GM19193 (cell line): ENCODE measurements at regions not wholly inside any gene's neighbourhood (a gene's known extent, or its start where the extent isn't known, plus 50 kb on each side); places are given as distances from the start of the nearest gene placed in this dataset.

ENCODE experiments used
- POLR2A ChIP-seq: IDR thresholded peaks from 4 replicates; pipeline ENCODE4 v1.6.1; 2011; ENCODE audit not compliant: insufficient read depth, insufficient read length; ENCODE audit errors: extremely low read depth

DNA sequence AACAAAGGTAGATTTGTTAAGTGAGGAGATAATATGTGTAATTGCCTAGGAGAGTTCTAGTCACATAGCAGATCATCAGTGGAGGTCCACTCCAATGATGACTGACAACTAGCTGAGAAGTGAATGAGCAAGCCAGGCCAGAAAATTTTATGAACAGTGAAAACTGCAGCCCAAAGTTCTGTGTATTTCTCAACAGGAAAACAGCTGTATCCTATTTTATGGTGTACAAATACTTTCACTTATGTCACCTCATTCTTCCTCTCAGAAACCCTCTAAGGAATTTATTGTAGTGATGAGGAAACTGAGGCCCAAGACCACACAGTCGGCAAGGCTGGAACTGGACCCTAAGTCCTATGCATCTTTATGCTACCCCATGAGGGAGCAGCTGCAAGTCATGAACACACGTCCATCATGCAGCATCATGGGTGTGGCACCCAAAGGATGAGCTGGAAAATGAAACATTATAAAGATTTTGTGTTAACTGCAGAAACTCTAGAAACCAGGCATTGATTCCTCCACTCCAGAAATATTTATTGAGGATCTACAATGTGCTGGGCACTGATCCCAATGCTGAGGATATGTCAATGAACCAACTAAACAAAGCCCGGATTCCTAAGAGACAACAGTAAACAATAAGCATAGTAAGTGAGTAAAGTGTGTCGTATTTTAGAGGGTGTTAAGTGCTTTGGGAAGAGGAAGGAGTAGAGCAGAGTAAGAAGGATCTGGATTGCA is 99.5 kb upstream of the DUSP10 start:
- no peak for TF ChIP-seq POLR2A

DNA sequence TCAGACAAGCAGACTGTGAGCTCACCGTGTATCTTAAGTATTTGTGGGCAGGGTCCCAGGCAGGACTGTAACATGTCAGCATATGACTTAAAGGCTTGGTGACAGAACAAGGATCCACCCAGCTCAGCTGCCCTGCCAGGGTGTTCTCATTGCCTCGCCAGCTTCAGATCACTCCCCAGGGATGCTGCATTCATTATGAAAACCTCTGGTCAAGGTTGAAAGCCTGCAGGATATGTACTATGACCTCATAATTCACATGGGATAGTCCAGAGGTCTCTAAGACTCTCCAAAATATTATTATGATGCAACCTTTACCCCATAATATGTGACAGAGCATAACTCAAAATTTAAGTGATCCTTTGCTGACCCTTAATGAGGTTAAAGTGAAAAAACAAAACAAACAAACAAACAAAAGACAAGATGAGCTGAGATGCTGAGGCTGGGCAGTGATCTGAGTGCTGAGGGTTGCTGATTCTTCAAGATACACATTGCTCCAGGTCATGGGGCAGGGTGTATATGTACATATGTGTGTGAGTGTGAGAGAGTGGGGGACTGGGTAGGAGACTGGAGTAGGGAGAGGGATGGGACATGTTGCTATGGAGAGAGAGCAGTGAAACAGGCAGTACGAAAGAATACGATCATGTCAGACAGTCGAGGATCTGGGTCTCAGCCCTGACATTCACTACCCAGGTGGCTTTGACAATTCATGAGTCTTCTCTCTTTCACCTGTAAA is 98.8 kb upstream of the DUSP10 start:
- TF ChIP-seq POLR2A, result no peak

DNA sequence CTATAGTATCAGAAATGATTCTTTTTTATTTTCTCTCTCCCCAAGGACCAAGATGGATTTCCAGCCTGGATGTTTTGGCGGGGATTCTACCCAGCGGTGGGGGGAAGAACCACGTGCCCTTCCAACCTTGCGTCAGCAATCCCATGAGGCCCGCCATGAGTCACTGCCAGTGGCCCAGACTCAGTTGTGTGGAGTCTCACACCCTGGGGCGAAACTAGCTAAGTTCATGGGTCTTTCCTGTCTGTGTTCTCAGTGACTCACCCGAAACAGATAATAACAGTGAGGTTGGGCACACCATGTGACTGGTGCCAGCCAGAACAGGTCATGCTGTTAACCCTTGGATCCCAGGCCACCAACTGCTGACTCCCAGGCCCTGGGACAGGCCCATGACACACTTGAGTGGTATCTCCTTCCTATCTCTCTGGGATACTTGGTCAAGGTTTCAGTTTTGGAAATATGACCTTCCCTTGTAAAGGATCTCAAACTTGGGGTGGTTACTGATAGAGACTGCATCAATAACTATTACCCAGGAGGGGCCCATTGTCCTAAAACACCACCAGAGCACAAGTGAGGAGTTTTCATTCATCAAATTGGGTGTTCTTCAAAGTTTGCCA is 98.0 kb upstream of the DUSP10 start:
- TF ChIP-seq POLR2A, result no peak

DNA sequence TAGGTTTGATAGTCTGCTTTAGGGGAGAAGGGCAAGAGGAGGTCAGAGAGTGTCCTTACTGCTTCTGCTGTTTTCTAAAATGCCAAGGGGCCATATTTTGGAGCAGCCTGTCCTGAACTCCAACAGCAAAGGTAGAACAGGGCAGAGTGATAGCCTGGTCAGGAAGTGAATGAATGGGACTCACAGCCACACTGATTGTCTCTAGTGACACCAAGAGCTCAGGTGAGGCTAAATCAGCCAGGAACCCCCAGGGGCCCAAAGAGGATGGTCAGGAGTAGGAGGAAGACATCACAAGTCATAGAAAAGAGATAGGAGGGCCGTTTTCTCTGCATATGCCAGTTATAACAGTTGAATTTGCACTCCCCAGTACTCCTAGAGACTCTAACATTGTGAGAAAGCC is 97.4 kb upstream of the DUSP10 start:
- no peak for TF ChIP-seq POLR2A

DNA sequence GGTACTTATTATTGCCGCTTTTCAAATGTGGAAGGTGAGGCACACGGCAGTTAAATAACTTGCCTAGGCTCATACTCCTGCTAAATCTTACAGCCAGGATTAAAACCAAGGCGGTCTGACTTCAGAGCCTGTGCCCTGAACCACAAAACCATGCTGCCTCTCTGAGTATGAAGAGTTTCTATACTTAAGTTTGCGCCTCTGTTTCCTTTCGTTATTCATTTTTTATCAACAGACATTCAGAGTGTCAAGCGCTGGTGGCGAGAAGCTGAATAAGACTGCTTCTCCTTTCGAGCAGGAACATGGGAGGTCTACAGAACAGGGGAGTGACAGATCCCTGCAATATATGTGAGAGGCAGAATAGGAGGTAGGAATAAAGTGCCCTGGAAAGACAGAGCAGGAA is 96.0 kb upstream of the DUSP10 start:
- TF ChIP-seq POLR2A, result no peak

DNA sequence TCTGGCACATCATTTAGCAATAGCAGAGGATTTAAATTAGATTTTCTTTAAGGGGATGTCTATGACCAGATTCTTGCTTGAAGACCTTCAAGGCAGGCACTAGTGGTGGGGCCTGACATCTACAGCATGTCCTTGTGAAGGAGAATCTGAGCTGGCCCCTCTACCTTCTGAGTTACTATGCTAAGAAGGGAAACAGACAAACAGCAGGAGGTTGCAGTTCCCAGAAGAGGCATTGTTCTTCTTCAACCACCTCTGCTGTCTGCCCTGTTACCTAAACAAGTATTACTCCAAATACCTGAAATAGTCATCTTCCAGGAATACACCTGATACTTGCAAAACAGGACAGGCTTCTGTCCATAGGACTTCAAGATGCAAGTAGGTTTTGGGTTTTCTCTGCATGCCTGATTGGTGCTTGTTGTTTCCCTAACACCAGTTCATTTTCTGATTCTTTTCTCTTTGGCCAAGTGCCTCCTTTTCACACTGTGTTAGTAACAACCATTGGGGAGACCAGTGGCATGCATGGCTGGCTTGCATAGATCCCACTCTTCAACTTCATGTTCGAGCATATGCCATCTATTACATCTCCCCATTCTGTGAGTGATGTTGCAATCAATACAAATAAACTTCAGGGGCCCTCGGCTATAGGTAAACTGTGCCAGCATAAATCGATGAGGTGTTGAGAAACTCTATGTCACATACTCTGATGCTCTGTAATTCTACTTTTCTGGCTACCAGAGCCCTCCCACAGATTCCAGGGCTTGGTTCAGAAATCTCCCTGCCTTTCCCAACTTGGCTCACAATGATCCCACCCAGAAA is 93.0 kb upstream of the DUSP10 start:
- no peak for TF ChIP-seq POLR2A

DNA sequence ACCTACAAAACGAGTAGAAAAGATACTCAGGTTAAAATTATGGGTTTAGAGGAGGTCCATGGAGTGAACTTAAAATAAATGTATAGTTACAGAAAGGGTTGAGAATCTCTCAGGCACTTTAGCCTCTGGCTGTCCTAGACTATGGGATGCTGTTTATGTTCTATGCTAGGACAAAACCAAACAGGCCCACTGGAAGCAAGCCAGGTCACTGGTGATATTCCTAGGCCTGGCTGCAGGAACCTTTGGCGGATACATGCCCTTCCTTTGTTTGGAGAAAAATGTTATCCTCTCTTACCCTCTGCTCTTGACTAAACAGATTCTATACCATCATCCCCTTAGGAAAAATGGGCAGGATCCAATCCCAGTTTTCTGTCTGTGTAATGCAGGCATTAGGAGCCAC is 90.7 kb upstream of the DUSP10 start:
- no peak for TF ChIP-seq POLR2A

DNA sequence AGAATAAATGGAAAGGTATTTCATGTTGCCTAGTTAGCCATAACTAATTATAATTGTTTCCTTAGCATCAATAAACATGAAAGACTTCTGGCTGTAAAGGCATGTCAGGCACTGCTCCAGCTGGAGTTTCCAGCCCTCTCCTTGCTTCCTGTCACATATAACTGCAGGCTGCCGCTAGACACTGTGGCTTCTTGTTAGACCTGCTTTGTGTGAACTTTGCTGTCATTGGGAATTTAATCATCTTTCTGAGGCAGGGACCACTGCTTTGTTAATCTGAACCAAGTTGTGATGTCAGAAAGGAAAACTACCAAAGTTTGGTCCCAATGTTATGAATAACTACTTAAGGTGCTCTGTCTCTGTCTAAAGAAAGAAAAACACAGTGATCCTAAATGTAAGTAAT is 90.3 kb upstream of the DUSP10 start:
- no peak for TF ChIP-seq POLR2A

DNA sequence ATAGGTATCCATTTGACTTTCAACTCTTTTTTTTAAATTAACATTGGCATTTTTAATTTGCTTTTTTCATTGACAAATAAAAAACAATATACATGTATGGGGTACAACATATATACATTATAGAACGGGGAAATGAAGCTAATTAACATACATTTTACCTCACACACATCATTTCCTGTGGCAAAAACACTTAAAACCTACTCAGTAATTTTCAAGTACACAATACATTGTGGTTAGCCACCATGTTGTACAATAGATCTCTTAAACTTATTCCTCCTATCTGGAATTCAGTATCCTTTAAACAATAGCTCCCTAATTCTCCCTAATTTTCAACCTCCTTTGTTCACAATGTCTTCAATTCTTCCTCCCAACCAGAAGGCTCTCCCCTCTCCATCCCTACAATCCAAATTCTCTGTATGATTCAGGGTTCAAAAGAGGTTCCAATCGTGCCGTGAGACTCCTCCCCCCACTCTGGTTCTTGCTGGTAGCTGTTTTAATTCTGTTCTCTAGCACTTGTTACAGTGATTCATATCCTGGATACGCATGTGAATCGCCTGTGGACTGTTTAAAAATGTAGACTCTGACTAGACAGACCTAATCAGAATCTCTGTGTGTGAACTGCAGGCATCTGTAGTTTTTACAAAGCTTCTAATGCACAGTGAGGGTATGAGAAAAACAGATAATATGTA is 87.6 kb upstream of the DUSP10 start:
- TF ChIP-seq POLR2A, result no peak

DNA sequence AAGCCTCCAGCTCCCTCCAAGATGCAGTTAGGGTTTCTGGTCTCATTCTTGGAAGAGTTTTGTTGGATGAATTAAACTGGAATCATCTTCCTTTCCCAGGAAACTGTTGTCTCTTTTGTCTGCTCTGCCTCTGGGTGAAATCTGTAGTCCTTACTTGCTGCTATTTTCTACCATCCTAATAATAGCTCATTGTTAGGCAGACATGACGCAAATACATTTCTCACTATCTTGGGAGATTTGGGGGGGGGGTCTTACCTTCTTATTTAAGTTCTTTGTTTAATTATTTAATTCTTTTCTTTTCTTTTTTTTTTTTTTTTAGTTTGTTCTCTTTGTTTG is 85.4 kb upstream of the DUSP10 start:
- TF ChIP-seq POLR2A, result no peak

DNA sequence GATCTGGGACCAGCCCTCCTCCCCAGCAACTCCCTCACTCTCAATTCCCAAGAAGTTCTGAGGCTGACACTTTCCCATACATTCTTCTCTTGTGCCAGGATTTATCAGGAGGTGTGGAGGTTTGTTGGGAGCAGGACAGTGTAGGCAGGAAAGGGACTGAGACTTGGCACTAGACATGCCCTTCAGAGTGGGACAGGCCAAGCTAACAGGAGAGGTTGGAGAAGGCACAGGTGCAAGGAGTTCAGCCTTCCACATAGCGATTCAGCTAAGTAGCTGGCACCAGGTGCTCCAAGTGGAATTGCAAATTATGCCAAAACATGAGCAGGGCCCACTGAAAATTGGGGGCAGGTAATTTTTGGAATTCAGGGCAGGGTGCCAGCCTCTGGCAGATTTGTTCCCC is 83.0 kb upstream of the DUSP10 start:
- TF ChIP-seq POLR2A, result no peak

DNA sequence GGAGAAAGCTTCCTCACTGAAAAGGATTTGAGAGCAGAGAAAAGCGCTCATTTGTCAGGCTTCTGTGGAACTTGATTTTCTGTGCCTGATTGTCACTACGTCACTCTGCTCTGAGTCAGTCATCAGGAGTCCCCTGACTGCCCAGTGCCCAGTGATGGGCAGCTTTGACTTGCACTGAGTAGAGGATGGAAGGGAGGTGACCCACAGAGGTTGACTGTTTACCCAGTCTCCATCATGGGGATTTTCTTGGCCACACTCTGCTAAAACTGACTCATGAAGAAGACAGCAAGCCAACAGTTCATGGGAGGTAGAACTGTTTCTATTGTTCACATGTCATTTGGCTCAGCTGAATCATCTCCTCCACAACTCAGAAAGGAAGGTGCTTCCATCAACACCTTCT is 82.1 kb upstream of the DUSP10 start:
- no peak for TF ChIP-seq POLR2A

DNA sequence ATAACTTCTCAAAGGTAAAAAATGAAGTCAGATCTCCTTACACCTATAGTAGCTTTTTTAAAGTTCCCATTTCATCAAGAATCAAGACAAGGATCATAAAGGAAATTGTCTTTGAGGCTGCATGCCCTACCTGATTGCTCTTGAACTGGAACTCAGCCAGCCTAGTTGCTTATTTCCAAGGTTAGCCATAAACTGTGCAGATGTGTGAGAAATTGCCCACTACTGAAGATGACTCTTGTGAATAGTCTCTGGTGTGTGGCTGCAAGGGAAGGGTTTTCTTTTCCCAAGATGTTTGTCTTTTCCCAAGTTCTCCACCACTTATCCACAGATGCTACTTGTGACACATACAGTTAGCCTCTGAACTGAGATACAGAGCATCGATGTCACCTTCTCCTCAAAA is 81.7 kb upstream of the DUSP10 start:
- TF ChIP-seq POLR2A, result no peak

DNA sequence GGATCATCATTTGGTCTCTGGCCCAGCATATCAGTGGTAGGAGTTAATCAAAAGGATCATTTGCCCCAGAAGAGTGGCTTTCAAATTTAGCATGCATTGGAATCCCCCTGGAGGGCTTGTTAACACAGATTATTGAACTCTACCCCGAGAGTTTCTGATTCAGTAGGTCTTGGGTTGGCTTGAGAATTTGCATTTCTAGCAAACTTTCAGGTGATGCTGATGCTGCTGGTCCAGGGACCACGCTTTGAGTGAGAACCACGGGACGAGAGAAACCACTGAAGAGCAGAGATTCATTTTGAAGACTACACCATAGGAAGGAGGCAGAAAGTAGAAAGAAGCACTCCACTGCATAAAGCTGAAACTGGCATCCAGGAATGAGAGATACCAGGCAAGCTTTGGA is 81.3 kb upstream of the DUSP10 start:
- TF ChIP-seq POLR2A, result no peak

DNA sequence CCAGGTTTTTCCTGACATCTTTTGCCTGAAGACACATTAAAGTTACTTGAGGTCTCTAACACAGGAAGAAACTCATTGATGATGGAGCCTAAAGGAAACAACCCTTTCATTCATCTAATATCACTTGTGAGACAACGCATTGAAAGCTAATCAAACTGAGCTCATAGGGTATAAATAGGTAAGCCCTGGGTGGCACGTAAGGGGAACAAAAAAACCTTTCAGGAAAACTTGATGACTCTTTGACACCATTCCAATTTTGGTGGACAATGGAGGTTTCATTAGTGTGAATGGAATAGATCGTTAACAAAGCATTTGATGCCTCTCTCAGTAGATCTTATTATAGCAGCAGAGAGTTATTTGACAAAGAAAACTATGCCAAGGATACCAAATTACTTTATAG is 80.7 kb upstream of the DUSP10 start:
- no peak for TF ChIP-seq POLR2A
